ENCODE measurements at regions not wholly inside any gene's neighbourhood (a gene's known extent, or its start where the extent isn't known, plus 50 kb on each side); places are given as distances from the start of the nearest gene placed in this dataset.
"Not testable (repeated sequence)": the region's sequence is repeated elsewhere in the genome, so short reads cannot be mapped to it uniquely, and the experiment has no call there.

- H3K4me3 Mint-ChIP-seq; H3K27me3 Mint-ChIP-seq (ENCODE audit: insufficient read depth, low read depth, poor library complexity); H3K36me3 Mint-ChIP-seq (ENCODE audit: low read depth); H3K4me1 ChIP-seq (ENCODE audit: insufficient read depth); H3K9me2 ChIP-seq (ENCODE audit: insufficient read depth); H3F3A ChIP-seq (replicated peaks; ENCODE audit: low read depth); H3K27ac ChIP-seq (ENCODE audit: low read depth); DNase-seq (ENCODE audit: low spot score); H3K36me3 ChIP-seq (ENCODE audit: insufficient read depth); H3K4me1 Mint-ChIP-seq; H3K4me2 ChIP-seq; H3K79me2 ChIP-seq (replicated peaks; ENCODE audit: insufficient read depth); ATAC-seq; H4K20me1 ChIP-seq (replicated peaks; ENCODE audit: insufficient read depth); H3K27ac Mint-ChIP-seq; H2AFZ ChIP-seq; H3K4me3 ChIP-seq; H3K27me3 ChIP-seq (ENCODE audit: insufficient read depth): not testable (repeated sequence)
- peaks cover 80% of the 10 kb centered on the region for H3K9me3 Mint-ChIP-seq
Observed at GRCh38 chr22:16665610-16666009, 73.0 kb upstream of the CCT8L2 start.

DNA sequence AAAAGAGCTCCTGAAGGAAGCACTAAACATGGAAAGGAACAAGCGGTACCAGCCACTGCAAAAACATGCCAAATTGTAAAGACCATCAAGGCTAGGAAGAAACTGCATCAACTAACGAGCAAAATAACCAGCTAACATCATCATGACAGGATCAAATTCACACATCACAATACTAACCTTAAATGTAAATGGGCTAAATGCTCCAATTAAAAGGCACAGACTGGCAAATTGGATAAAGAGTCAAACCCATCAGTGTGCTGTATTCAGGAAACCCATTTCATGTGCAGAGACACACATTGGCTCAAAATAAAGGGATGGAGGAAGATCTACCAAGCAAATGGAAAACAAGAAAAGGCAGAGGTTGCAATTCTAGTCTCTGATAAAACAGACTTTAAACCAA is 69.7 kb upstream of the CCT8L2 start:
- not testable (repeated sequence) for H3K4me1 Mint-ChIP-seq; H3K27ac ChIP-seq (ENCODE audit: low read depth); H3K4me3 Mint-ChIP-seq; ATAC-seq; H3K36me3 Mint-ChIP-seq (ENCODE audit: low read depth); H3K36me3 ChIP-seq (ENCODE audit: insufficient read depth); H2AFZ ChIP-seq; H3K4me3 ChIP-seq; H3K4me2 ChIP-seq; H3K27me3 ChIP-seq (ENCODE audit: insufficient read depth); H3K4me1 ChIP-seq (ENCODE audit: insufficient read depth); H3K9me2 ChIP-seq (ENCODE audit: insufficient read depth); H4K20me1 ChIP-seq (replicated peaks; ENCODE audit: insufficient read depth); H3K27me3 Mint-ChIP-seq (ENCODE audit: insufficient read depth, low read depth, poor library complexity); DNase-seq (ENCODE audit: low spot score); H3K79me2 ChIP-seq (replicated peaks; ENCODE audit: insufficient read depth); H3F3A ChIP-seq (replicated peaks; ENCODE audit: low read depth); H3K27ac Mint-ChIP-seq
- H3K9me3 Mint-ChIP-seq = peaks cover 86% of the 10 kb centered on the region

GRCh38 chr22:16660989-16661388 is 68.4 kb upstream of the CCT8L2 start:
- H3K4me2 ChIP-seq; H3K4me1 ChIP-seq (ENCODE audit: insufficient read depth); H3K27me3 ChIP-seq (ENCODE audit: insufficient read depth); DNase-seq (ENCODE audit: low spot score); H3K9me2 ChIP-seq (ENCODE audit: insufficient read depth); H3K4me3 Mint-ChIP-seq; H3K79me2 ChIP-seq (replicated peaks; ENCODE audit: insufficient read depth); H3K27me3 Mint-ChIP-seq (ENCODE audit: insufficient read depth, low read depth, poor library complexity); H3K4me3 ChIP-seq; H2AFZ ChIP-seq; H3K4me1 Mint-ChIP-seq; H3K27ac Mint-ChIP-seq; H3F3A ChIP-seq (replicated peaks; ENCODE audit: low read depth); H3K27ac ChIP-seq (ENCODE audit: low read depth); H4K20me1 ChIP-seq (replicated peaks; ENCODE audit: insufficient read depth); H3K36me3 Mint-ChIP-seq (ENCODE audit: low read depth); ATAC-seq; H3K36me3 ChIP-seq (ENCODE audit: insufficient read depth): not testable (repeated sequence)
- H3K9me3 Mint-ChIP-seq = peaks cover 85% of the 10 kb centered on the region

- H3K4me1 Mint-ChIP-seq; H3F3A ChIP-seq (replicated peaks; ENCODE audit: low read depth); H3K27me3 ChIP-seq (ENCODE audit: insufficient read depth); H3K36me3 ChIP-seq (ENCODE audit: insufficient read depth); H3K27me3 Mint-ChIP-seq (ENCODE audit: insufficient read depth, low read depth, poor library complexity); H4K20me1 ChIP-seq (replicated peaks; ENCODE audit: insufficient read depth); H3K9me2 ChIP-seq (ENCODE audit: insufficient read depth); H3K4me2 ChIP-seq; H3K4me3 Mint-ChIP-seq; DNase-seq (ENCODE audit: low spot score); H3K4me1 ChIP-seq (ENCODE audit: insufficient read depth); H3K27ac Mint-ChIP-seq; H3K4me3 ChIP-seq; H2AFZ ChIP-seq; H3K36me3 Mint-ChIP-seq (ENCODE audit: low read depth); H3K79me2 ChIP-seq (replicated peaks; ENCODE audit: insufficient read depth); ATAC-seq; H3K27ac ChIP-seq (ENCODE audit: low read depth): not testable (repeated sequence)
- H3K9me3 Mint-ChIP-seq = peaks cover 82% of the 10 kb centered on the region
Observed at GRCh38 chr22:16660570-16660969, 68.0 kb upstream of the CCT8L2 start.

DNA sequence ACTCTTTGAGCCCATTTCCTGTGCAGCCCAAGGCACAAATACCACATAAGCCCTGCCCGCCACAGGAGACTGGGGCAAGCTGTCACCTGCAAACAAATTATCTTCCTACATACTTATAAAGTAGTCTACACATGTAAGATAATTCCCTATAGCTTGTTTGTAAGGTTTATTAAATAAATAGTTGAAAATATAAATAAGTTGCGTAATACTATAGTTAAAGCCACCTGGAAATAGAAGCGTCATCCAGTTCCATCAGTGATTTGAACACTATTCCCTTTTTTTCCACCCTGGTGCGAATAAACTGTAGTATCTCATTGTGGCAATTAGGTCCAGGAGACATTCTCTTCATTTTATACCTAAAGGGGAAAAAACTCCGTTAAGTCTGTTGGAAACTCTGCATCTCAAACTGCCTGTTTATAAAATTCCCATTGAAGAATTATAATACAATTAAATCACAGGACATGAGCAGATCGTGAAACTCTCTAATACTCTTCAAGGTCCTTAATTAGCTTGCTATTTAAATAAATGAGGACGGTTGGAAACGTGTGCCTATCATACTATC is 66.7 kb upstream of the CCT8L2 start:
- not testable (repeated sequence) for H3K4me1 ChIP-seq (ENCODE audit: insufficient read depth); H3K4me3 ChIP-seq; H3K27me3 Mint-ChIP-seq (ENCODE audit: insufficient read depth, low read depth, poor library complexity); H3K27ac Mint-ChIP-seq; H3K79me2 ChIP-seq (replicated peaks; ENCODE audit: insufficient read depth); H4K20me1 ChIP-seq (replicated peaks; ENCODE audit: insufficient read depth); H3K27me3 ChIP-seq (ENCODE audit: insufficient read depth); H3K9me2 ChIP-seq (ENCODE audit: insufficient read depth); H3K27ac ChIP-seq (ENCODE audit: low read depth); H3K4me2 ChIP-seq; DNase-seq (ENCODE audit: low spot score); H3F3A ChIP-seq (replicated peaks; ENCODE audit: low read depth); ATAC-seq; H3K36me3 ChIP-seq (ENCODE audit: insufficient read depth); H3K4me3 Mint-ChIP-seq; H2AFZ ChIP-seq; H3K4me1 Mint-ChIP-seq
- H3K36me3 Mint-ChIP-seq (ENCODE audit: low read depth) = peaks cover 11% of the 10 kb centered on the region
- peaks cover 87% of the 10 kb centered on the region for H3K9me3 Mint-ChIP-seq

All from GM23338 (cell line).